ENCODE measurements at regions not wholly inside any gene's neighbourhood (a gene's known extent, or its start where the extent isn't known, plus 50 kb on each side); places are given as distances from the start of the nearest gene placed in this dataset.
A peak's percentile ranks its signal among the peaks of the same experiment; 100 is the strongest.

GRCh38 chr3:188060264-188060835, 93.6 kb upstream of the LPP start:
- POLR2A ChIA-PET: no interaction called here

GRCh38 chr3:188060840-188061544, 93.0 kb upstream of the LPP start:
- H2AFZ ChIP-seq (ENCODE audit: low read depth, low read length, poor library complexity, severe bottlenecking): peak overlapping the region; percentile 85
- H3K9me2 ChIP-seq (ENCODE audit: insufficient read depth): no peaks in the 10 kb centered on the region
- no peaks in the 10 kb centered on the region for H3K27me3 ChIP-seq (ENCODE audit: insufficient read depth, low read length)
- no peaks in the 10 kb centered on the region for H4K20me1 ChIP-seq (ENCODE audit: insufficient read depth)
- ChIA-PET POLR2A (no interaction called here), CTCF (no interaction called here), RAD21 (ENCODE audit: low non-redundant PET in 1 of 2, low total read pairs in 2 of 2, uncharacterized antibody in 2 of 2, unreplicated experiment in 2 of 2) (interaction anchor here in 1 of 2 experiments (0.5 kb wide), 1 partner anchor 1071 kb away, joined by 3 read pairs; no protein-coding TSS in a partner anchor)
- no peak overlapping the region for H3K9ac ChIP-seq (ENCODE audit: low read length)
- H3K36me3 ChIP-seq (ENCODE audit: control insufficient read depth in 1 of 2, insufficient read depth in 2 of 2, low read length in 2 of 2): no peaks in the 10 kb centered on the region
- H3K4me2 ChIP-seq (ENCODE audit: low read length): peak overlapping the region; percentile 59
- BruUV-seq (replicated peaks): no TSS peak
- DNase-seq (ENCODE audit: low read depth, low spot score): peak; percentile 37
- peaks cover 5 to 14% of the 10 kb centered on the region in 2 experiments; a peak in 3 of 4 replicates for H3K4me1 ChIP-seq (ENCODE audit: control insufficient read depth in 1 of 2, insufficient read depth in 2 of 2, low read length in 2 of 2)
- no peak overlapping the region for H3K27ac ChIP-seq (ENCODE audit: low read depth, low read length)
- H3K4me3 ChIP-seq (replicated peaks in 1 of 2; ENCODE audit: low read depth in 1 of 2, low read length in 2 of 2): no peak overlapping the region
- H3K9me3 ChIP-seq (ENCODE audit: control insufficient read depth in 1 of 2, insufficient read depth in 1 of 2, low read depth in 1 of 2, low read length in 2 of 2): no peaks in the 10 kb centered on the region
- intact Hi-C loops (cut with micrococcal nuclease): no loop called here
- no peaks in the 10 kb centered on the region for H3K79me2 ChIP-seq (ENCODE audit: insufficient read depth, low read length)
- ATAC-seq: peak; percentile 94
- TF ChIP-seq REST (IDR thresholded peaks at IDR 0.05; ENCODE audit: low read depth) (no peak), YY1 (IDR thresholded peaks at IDR 0.05; ENCODE audit: extremely low read depth, insufficient replicate concordance, low read depth, low read length) (no peak), EZH2 (IDR thresholded peaks at IDR 0.05) (no peak), TCF7L2 (IDR thresholded peaks at IDR 0.05; ENCODE audit: borderline replicate concordance, extremely low read depth, insufficient read depth, insufficient read length) (peak; percentile 12), FOSL1 (IDR thresholded peaks at IDR 0.05; ENCODE audit: low read depth) (peak; percentile 78), SRF (IDR thresholded peaks at IDR 0.05; ENCODE audit: low read depth) (no peak), CEBPB (IDR thresholded peaks at IDR 0.05; ENCODE audit: low read depth) (peak; percentile 32; the same call in 1 of the 2 replicates), SP1 (IDR thresholded peaks at IDR 0.05; ENCODE audit: low read depth) (peak; percentile 34), ZNF274 (IDR thresholded peaks at IDR 0.05; ENCODE audit: low read depth, low read length) (no peak), ELF1 (IDR thresholded peaks at IDR 0.05; ENCODE audit: borderline replicate concordance, low read depth) (no peak), CTCF (IDR thresholded peaks at IDR 0.05 in 2 of 3, conservative IDR thresholded peaks at IDR 0.05 in 1 of 3; ENCODE audit: borderline replicate concordance in 1 of 3, insufficient read depth in 1 of 3, low read depth in 2 of 3, low read length in 2 of 3) (no peak)

More at GRCh38 chr3:188060264-188060835, 93.6 kb upstream of the LPP start:
- Histone ChIP-seq H3K36me3 (ENCODE audit: control insufficient read depth in 1 of 2, insufficient read depth in 2 of 2, low read length in 2 of 2) (no peaks in the 10 kb centered on the region), H3K27me3 (ENCODE audit: insufficient read depth, low read length) (no peaks in the 10 kb centered on the region), H3K9ac (ENCODE audit: low read length) (no peak overlapping the region), H4K20me1 (ENCODE audit: insufficient read depth) (no peaks in the 10 kb centered on the region), H3K27ac (ENCODE audit: low read depth, low read length) (no peak overlapping the region), H3K9me2 (ENCODE audit: insufficient read depth) (no peaks in the 10 kb centered on the region), H3K4me3 (replicated peaks in 1 of 2; ENCODE audit: low read depth in 1 of 2, low read length in 2 of 2) (no peak overlapping the region), H3K9me3 (ENCODE audit: control insufficient read depth in 1 of 2, insufficient read depth in 1 of 2, low read depth in 1 of 2, low read length in 2 of 2) (no peaks in the 10 kb centered on the region), H3K4me2 (ENCODE audit: low read length) (no peak overlapping the region), H2AFZ (ENCODE audit: low read depth, low read length, poor library complexity, severe bottlenecking) (peak overlapping the region; percentile 85), H3K79me2 (ENCODE audit: insufficient read depth, low read length) (no peaks in the 10 kb centered on the region), H3K4me1 (ENCODE audit: control insufficient read depth in 1 of 2, insufficient read depth in 2 of 2, low read length in 2 of 2) (peaks cover 5 to 14% of the 10 kb centered on the region in 2 experiments; a peak in 3 of 4 replicates)
- BruUV-seq (replicated peaks): no TSS peak
- intact Hi-C loops (cut with micrococcal nuclease): no loop called here
- ATAC-seq (no peak), DNase-seq (ENCODE audit: low read depth, low spot score) (no peak)
- CTCF ChIA-PET: no interaction called here
- TF ChIP-seq, protein P1, sequence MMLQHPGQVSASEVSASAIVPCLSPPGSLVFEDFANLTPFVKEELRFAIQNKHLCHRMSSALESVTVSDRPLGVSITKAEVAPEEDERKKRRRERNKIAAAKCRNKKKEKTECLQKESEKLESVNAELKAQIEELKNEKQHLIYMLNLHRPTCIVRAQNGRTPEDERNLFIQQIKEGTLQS (IDR thresholded peaks at IDR 0.05): no peak
- no peak for TF ChIP-seq TCF7L2 (IDR thresholded peaks at IDR 0.05; ENCODE audit: borderline replicate concordance, extremely low read depth, insufficient read depth, insufficient read length)
- RAD21 ChIA-PET (ENCODE audit: low non-redundant PET in 1 of 2, low total read pairs in 2 of 2, uncharacterized antibody in 2 of 2, unreplicated experiment in 2 of 2): no interaction called here

All from HCT116 (cell line).